RPMI7951 (cell line): ENCODE measurements at regions not wholly inside any gene's neighbourhood (a gene's known extent, or its start where the extent isn't known, plus 50 kb on each side); places are given as distances from the start of the nearest gene placed in this dataset.

Experiments
- DNase-seq: peaks from one replicate; pipeline ENCODE4 v3.0.0-alpha.2; 2012; ENCODE audit warnings: low read depth

- no peak for DNase-seq
Measured at GRCh38 chr16:79497606-79498350, 102.8 kb downstream of the MAF start.

- DNase-seq: no peak
Measured at GRCh38 chr16:79493911-79494310, 106.6 kb downstream of the MAF start.

- no peak for DNase-seq
Measured at GRCh38 chr16:79492036-79492435, 108.5 kb downstream of the MAF start.

- no peak for DNase-seq
Measured at GRCh38 chr16:79485020-79485419, 115.5 kb downstream of the MAF start.

- peak; percentile 63 for DNase-seq
Measured at GRCh38 chr16:79484237-79484636, 116.3 kb downstream of the MAF start.

GRCh38 chr16:79483336-79483735, 117.2 kb downstream of the MAF start:
- no peak for DNase-seq

GRCh38 chr16:79482011-79482410, 118.5 kb downstream of the MAF start:
- no peak for DNase-seq

GRCh38 chr16:79480929-79481328, 119.6 kb downstream of the MAF start:
- DNase-seq: no peak

GRCh38 chr16:79480056-79480455, 120.5 kb downstream of the MAF start:
- no peak for DNase-seq

- DNase-seq: no peak
Measured at GRCh38 chr16:79476580-79476979, 124.0 kb downstream of the MAF start.

- no peak for DNase-seq
Measured at GRCh38 chr16:79475841-79476240, 124.7 kb downstream of the MAF start.

GRCh38 chr16:79473456-79473855, 127.1 kb downstream of the MAF start:
- no peak for DNase-seq

- no peak for DNase-seq
Measured at GRCh38 chr16:79472426-79472825, 128.1 kb downstream of the MAF start.

GRCh38 chr16:79469999-79470398, 130.5 kb downstream of the MAF start:
- no peak for DNase-seq

- no peak for DNase-seq
Measured at GRCh38 chr16:79468631-79469030, 131.9 kb downstream of the MAF start.

- DNase-seq: no peak
Measured at GRCh38 chr16:79468121-79468552, 132.4 kb downstream of the MAF start.

- DNase-seq: no peak
Measured at GRCh38 chr16:79466111-79466510, 134.4 kb downstream of the MAF start.

GRCh38 chr16:79463841-79464240, 136.7 kb downstream of the MAF start:
- no peak for DNase-seq

- DNase-seq: no peak
Measured at GRCh38 chr16:79456036-79456435, 144.5 kb downstream of the MAF start.

- DNase-seq: no peak
Measured at GRCh38 chr16:79452671-79453070, 147.9 kb downstream of the MAF start.

- no peak for DNase-seq
Measured at GRCh38 chr16:79451196-79451816, 149.2 kb downstream of the MAF start.

- no peak for DNase-seq
Measured at GRCh38 chr16:79449900-79450299, 150.6 kb downstream of the MAF start.

- DNase-seq: no peak
Measured at GRCh38 chr16:79449067-79449769, 151.3 kb downstream of the MAF start.
